ENCODE measurements at regions not wholly inside any gene's neighbourhood (a gene's known extent, or its start where the extent isn't known, plus 50 kb on each side); places are given as distances from the start of the nearest gene placed in this dataset.

DNA sequence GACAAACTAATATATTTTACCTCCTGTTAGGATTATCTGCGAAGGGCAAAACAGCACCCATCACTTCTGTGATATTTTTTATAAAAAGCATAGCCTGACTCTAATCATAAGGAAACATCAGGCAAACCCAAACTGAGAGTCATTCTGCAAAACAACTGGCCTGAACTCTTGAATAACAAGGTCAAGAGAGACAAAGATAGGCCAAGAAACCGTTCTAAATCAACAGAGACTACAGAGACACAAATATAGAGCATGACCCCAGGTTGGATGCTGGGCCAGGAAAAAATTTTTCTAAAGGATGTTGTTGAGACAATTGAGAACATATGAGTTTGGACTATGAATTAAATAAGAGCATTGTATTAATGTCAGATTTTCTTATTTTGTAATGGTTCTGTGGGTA, 384.9 kb downstream of the NFIB start:
- Mint-ChIP-seq H3K36me3 (ENCODE audit: low read depth) (peaks cover 3% of the 10 kb centered on the region; the same call in 1 of the 3 replicates), H3K4me3 (no peak overlapping the region), H3K4me1 (no peaks in the 10 kb centered on the region; the same call in 2 of the 3 replicates), H3K9me3 (peaks cover 2% of the 10 kb centered on the region; the same call in 1 of the 3 replicates), H3K27me3 (ENCODE audit: insufficient read depth, low read depth, poor library complexity) (no peaks in the 10 kb centered on the region), H3K27ac (no peak overlapping the region)
- no peaks in the 10 kb centered on the region for H3F3A ChIP-seq (replicated peaks; ENCODE audit: low read depth)
- H3K4me2 ChIP-seq, result no peak overlapping the region
- DNase-seq (ENCODE audit: low spot score), result no peak
- no peak for ATAC-seq
- no peak overlapping the region for H3K27ac ChIP-seq (ENCODE audit: low read depth)
- peaks cover 5% of the 10 kb centered on the region; the same call in 1 of the 2 replicates for H3K9me2 ChIP-seq (ENCODE audit: insufficient read depth)
- no peaks in the 10 kb centered on the region for H3K4me1 ChIP-seq (ENCODE audit: insufficient read depth)
- no peaks in the 10 kb centered on the region for H3K27me3 ChIP-seq (ENCODE audit: insufficient read depth)
- no peak overlapping the region for H3K4me3 ChIP-seq
- no peaks in the 10 kb centered on the region for H3K36me3 ChIP-seq (ENCODE audit: insufficient read depth)
- no peak for TF ChIP-seq JUNB (IDR thresholded peaks at IDR 0.05; ENCODE audit: unreplicated experiment)
- no peak for TF ChIP-seq NANOG (IDR thresholded peaks at IDR 0.05; ENCODE audit: borderline replicate concordance)
- no peak for TF ChIP-seq ZNF114 (CRISPR knock-in tag; IDR thresholded peaks at IDR 0.05)
- TF ChIP-seq, protein P1, sequence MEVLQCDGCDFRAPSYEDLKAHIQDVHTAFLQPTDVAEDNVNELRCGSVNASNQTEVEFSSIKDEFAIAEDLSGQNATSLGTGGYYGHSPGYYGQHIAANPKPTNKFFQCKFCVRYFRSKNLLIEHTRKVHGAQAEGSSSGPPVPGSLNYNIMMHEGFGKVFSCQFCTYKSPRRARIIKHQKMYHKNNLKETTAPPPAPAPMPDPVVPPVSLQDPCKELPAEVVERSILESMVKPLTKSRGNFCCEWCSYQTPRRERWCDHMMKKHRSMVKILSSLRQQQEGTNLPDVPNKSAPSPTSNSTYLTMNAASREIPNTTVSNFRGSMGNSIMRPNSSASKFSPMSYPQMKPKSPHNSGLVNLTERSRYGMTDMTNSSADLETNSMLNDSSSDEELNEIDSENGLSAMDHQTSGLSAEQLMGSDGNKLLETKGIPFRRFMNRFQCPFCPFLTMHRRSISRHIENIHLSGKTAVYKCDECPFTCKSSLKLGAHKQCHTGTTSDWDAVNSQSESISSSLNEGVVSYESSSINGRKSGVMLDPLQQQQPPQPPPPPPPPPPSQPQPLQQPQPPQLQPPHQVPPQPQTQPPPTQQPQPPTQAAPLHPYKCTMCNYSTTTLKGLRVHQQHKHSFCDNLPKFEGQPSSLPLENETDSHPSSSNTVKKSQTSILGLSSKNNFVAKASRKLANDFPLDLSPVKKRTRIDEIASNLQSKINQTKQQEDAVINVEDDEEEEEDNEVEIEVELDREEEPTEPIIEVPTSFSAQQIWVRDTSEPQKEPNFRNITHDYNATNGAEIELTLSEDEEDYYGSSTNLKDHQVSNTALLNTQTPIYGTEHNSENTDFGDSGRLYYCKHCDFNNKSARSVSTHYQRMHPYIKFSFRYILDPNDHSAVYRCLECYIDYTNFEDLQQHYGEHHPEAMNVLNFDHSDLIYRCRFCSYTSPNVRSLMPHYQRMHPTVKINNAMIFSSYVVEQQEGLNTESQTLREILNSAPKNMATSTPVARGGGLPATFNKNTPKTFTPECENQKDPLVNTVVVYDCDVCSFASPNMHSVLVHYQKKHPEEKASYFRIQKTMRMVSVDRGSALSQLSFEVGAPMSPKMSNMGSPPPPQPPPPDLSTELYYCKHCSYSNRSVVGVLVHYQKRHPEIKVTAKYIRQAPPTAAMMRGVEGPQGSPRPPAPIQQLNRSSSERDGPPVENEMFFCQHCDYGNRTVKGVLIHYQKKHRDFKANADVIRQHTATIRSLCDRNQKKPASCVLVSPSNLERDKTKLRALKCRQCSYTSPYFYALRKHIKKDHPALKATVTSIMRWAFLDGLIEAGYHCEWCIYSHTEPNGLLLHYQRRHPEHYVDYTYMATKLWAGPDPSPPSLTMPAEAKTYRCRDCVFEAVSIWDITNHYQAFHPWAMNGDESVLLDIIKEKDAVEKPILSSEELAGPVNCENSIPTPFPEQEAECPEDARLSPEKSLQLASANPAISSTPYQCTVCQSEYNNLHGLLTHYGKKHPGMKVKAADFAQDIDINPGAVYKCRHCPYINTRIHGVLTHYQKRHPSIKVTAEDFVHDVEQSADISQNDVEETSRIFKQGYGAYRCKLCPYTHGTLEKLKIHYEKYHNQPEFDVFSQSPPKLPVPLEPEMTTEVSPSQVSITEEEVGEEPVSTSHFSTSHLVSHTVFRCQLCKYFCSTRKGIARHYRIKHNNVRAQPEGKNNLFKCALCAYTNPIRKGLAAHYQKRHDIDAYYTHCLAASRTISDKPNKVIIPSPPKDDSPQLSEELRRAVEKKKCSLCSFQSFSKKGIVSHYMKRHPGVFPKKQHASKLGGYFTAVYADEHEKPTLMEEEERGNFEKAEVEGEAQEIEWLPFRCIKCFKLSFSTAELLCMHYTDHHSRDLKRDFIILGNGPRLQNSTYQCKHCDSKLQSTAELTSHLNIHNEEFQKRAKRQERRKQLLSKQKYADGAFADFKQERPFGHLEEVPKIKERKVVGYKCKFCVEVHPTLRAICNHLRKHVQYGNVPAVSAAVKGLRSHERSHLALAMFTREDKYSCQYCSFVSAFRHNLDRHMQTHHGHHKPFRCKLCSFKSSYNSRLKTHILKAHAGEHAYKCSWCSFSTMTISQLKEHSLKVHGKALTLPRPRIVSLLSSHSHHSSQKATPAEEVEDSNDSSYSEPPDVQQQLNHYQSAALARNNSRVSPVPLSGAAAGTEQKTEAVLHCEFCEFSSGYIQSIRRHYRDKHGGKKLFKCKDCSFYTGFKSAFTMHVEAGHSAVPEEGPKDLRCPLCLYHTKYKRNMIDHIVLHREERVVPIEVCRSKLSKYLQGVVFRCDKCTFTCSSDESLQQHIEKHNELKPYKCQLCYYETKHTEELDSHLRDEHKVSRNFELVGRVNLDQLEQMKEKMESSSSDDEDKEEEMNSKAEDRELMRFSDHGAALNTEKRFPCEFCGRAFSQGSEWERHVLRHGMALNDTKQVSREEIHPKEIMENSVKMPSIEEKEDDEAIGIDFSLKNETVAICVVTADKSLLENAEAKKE (CRISPR knock-in tag; IDR thresholded peaks at IDR 0.05), result no peak
- TF ChIP-seq, protein P2, sequence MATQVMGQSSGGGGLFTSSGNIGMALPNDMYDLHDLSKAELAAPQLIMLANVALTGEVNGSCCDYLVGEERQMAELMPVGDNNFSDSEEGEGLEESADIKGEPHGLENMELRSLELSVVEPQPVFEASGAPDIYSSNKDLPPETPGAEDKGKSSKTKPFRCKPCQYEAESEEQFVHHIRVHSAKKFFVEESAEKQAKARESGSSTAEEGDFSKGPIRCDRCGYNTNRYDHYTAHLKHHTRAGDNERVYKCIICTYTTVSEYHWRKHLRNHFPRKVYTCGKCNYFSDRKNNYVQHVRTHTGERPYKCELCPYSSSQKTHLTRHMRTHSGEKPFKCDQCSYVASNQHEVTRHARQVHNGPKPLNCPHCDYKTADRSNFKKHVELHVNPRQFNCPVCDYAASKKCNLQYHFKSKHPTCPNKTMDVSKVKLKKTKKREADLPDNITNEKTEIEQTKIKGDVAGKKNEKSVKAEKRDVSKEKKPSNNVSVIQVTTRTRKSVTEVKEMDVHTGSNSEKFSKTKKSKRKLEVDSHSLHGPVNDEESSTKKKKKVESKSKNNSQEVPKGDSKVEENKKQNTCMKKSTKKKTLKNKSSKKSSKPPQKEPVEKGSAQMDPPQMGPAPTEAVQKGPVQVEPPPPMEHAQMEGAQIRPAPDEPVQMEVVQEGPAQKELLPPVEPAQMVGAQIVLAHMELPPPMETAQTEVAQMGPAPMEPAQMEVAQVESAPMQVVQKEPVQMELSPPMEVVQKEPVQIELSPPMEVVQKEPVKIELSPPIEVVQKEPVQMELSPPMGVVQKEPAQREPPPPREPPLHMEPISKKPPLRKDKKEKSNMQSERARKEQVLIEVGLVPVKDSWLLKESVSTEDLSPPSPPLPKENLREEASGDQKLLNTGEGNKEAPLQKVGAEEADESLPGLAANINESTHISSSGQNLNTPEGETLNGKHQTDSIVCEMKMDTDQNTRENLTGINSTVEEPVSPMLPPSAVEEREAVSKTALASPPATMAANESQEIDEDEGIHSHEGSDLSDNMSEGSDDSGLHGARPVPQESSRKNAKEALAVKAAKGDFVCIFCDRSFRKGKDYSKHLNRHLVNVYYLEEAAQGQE (IDR thresholded peaks at IDR 0.05; ENCODE audit: unreplicated experiment), result no peak
- TF ChIP-seq EZH2phosphoT487 (IDR thresholded peaks at IDR 0.05; ENCODE audit: unreplicated experiment), result no peak
- TF ChIP-seq CREB1 (CRISPR knock-in tag; IDR thresholded peaks at IDR 0.05; ENCODE audit: low read depth), result no peak
- no peak for TF ChIP-seq POLR2AphosphoS5 (IDR thresholded peaks at IDR 0.05; ENCODE audit: low read depth)
- no peak for TF ChIP-seq ZNF331 (CRISPR knock-in tag; IDR thresholded peaks at IDR 0.05; ENCODE audit: low read depth)
- TF ChIP-seq, protein P3, sequence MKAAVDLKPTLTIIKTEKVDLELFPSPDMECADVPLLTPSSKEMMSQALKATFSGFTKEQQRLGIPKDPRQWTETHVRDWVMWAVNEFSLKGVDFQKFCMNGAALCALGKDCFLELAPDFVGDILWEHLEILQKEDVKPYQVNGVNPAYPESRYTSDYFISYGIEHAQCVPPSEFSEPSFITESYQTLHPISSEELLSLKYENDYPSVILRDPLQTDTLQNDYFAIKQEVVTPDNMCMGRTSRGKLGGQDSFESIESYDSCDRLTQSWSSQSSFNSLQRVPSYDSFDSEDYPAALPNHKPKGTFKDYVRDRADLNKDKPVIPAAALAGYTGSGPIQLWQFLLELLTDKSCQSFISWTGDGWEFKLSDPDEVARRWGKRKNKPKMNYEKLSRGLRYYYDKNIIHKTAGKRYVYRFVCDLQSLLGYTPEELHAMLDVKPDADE (IDR thresholded peaks at IDR 0.05), result no peak
- no peak for TF ChIP-seq EZH2 (IDR thresholded peaks at IDR 0.05; ENCODE audit: low read depth, unreplicated experiment)
- TF ChIP-seq STAT1 (IDR thresholded peaks at IDR 0.05; ENCODE audit: unreplicated experiment), result no peak
- TF ChIP-seq, protein P4, sequence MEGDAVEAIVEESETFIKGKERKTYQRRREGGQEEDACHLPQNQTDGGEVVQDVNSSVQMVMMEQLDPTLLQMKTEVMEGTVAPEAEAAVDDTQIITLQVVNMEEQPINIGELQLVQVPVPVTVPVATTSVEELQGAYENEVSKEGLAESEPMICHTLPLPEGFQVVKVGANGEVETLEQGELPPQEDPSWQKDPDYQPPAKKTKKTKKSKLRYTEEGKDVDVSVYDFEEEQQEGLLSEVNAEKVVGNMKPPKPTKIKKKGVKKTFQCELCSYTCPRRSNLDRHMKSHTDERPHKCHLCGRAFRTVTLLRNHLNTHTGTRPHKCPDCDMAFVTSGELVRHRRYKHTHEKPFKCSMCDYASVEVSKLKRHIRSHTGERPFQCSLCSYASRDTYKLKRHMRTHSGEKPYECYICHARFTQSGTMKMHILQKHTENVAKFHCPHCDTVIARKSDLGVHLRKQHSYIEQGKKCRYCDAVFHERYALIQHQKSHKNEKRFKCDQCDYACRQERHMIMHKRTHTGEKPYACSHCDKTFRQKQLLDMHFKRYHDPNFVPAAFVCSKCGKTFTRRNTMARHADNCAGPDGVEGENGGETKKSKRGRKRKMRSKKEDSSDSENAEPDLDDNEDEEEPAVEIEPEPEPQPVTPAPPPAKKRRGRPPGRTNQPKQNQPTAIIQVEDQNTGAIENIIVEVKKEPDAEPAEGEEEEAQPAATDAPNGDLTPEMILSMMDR (conservative IDR thresholded peaks at IDR 0.05; ENCODE audit: low read depth in 2 of 2), result no peak
- no peak overlapping the region for H2AFZ ChIP-seq
- no peaks in the 10 kb centered on the region for H4K20me1 ChIP-seq (replicated peaks; ENCODE audit: insufficient read depth)
- no peaks in the 10 kb centered on the region for H3K79me2 ChIP-seq (replicated peaks; ENCODE audit: insufficient read depth)

Measured in GM23338 (cell line).